ENCODE measurements at regions not wholly inside any gene's neighbourhood (a gene's known extent, or its start where the extent isn't known, plus 50 kb on each side); places are given as distances from the start of the nearest gene placed in this dataset.
"Not testable (repeated sequence)": the region's sequence is repeated elsewhere in the genome, so short reads cannot be mapped to it uniquely, and the experiment has no call there.

DNA sequence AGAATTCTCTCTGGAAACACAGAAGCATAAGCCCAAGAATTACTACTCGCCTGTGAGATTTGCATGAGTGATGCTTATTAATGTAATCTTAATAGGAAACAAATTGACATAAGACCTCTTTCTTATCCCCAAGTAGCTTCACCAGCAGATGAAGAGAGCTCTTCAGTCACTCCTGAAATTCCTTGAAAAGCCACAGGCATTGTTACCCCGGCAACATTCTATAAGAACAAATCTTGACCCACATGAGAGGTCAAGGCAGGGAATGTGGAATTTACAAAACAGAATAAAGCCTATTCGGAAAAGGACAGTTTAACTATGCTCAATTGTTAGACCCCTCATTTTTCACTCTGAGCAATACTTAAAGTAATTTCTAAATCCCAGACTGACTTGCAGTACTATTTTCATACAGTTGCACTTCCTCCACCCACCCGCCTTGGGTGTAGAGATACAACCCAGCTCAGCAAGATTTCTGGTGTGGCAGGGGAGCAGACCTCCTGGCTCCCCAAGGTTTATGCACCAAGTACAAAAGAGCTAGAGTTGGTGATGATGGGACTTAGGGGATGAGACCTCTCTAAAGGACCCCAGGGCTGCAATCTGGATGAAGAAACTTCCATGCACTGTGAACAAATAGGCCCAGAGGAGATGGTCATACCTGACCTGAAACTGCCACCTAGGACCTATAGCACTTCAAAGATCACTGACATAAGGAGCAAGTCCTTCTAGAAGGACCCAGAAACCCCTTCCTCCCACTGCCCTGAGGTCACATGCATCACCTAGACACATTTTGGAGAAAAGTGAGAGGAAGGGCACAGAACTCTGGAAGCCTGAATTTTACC lies 242.1 kb downstream of the ZNF608 start:
- peak; percentile 9 for DNase-seq

DNA sequence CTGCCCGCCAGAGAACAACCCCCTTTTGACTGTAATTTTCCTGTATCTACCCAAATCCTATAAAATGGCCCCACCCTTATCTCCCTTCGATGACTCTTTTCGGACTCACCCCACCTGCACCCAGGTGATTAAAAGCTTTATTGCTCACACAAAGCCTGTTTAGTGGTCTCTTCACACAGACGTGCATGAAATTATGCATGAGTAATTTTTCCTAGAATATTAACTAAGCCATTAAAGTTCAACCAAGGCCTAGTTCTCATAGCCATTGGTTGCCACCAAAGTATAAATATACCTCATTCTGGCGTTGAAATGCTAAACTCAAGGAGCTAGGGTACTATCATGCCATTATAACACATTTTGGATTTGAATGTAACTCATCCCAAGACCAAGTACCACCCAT lies 243.9 kb downstream of the ZNF608 start:
- DNase-seq: no peak

DNA sequence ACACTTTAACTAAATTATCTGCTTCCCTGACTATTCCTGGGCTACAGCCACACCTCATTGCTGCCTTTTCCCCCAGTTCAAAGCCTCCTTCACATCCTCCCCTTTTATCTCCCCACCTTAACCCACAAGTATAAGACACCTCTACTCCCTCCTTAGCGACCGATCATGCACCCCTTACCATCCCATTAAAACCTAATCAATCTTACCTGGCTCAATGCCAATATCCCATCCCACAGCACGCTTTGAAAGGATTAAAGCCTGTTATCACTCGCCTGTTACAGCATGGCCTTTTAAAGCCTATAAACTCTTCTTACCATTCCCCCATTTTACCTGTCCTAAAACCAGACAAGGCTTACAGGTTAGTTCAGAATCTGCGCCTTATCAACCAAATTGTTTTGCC lies 246.6 kb downstream of the ZNF608 start:
- DNase-seq: not testable (repeated sequence)

DNA sequence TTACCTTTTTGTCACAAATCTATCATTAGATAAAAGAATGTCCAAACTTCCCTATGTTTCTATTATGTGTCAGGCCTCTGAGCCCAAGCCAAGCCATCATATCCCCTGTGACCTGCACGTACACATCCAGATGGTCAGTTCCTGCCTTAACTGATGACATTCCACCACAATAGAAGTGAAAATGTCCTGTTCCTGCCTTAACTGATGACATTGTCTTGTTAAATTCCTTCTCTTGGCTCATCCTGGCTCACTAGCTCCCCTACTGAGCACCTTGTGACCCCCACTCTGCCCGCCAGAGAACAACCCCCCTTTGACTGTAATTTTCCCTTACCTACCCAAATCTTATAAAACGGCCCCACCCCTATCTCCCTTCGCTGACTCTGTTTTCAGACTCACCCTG lies 249.5 kb downstream of the ZNF608 start:
- not testable (repeated sequence) for DNase-seq

DNA sequence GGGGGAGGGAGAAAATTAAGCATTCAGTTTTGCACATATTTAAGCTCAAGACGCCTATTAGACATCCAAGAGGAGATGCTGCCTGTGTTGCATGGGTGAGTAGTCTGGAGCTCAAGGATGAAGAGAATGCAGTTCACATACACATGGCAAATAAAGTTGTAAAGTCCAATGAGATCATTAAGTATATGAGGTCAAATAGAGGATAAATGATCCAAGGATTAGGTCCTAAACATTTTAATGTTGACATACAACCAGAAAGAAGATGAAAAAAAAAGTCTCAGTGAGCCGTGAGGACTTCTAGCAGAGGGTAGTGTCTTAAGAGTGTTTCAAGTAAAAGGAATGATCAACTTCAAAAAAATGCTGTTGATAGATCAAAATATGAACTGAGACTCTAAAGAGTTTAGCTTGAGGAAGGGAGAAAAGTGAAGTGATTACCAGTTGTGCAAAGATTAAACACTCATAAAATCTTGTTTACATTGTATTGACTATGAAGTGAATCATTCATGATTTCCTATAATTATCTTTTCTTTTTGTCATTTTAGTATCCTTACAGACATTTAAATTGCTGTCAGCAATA lies 251.8 kb downstream of the ZNF608 start:
- DNase-seq: no peak

DNA sequence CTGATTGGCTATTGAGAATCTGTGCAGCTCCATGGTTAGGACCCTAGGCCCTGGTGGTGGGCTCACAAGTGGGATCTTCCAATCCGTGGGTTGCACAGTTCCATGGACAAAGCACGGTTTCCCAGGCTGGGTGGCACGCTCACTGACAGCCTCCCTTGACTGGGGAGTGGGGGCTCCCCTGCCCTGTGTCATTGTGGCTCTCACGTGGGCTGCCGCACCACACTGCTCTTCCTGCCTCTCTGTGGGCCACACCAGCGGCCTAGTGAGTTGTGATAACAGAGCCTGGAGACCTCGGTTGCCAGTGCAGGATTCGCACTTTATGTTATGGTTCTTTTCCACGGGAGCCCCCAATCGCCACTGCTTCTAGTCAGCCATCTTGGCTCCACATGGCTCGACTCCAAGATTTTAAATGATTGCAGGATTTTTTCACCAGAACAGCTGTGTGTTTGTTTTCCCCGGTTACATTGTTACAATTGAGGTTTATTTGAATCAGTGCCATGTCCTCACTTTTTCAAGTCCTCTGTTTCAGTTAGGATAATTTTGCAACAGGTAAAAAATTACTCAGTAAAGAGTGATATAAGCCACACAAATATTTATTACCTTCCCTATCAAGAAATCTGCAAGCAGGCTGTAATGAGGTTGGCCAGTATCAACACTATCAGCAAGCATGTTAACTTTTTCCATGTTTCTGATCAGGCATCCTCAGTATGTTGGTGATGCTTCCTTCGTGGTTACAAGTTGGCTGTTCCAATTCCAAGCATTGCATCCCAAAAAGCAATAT lies 253.8 kb downstream of the ZNF608 start:
- DNase-seq: no peak

DNA sequence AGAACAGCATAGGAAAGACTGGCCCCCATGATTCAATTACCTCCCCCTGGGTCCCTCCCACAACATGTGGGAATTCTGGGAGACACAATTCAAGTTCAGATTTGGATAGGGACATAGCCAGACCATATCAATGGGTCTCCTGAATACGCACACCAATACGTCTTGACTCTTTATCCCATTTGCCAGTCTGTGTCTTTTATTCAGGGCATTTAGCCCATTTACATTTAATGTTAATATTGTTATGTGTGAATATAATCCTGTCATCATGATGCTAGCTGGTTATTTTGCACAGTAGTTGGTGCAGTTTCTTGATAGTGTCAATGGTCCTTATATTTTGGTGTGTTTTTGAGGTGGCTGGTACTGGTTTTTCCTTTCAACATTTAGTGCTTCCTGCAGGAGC lies 256.1 kb downstream of the ZNF608 start:
- DNase-seq: not testable (repeated sequence)

DNA sequence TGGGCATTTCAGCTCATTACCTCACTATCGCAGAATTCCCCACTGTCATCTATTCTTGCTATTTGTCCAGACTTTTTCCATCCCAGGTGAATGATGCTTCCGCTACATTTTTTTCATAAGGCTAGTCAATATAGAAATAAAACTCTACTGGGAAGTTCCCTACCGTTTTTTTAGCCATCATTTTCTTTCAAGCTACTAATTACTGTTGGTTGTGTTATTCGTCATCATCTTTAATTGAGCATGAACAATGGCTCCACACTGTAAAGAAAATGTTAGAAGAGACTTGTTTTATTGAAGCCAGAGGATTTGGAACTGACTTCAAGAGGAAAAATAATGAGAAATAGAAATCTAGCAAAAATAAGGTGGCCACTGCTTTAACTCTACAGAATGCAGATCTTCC lies 265.0 kb downstream of the ZNF608 start:
- DNase-seq: no peak

DNA sequence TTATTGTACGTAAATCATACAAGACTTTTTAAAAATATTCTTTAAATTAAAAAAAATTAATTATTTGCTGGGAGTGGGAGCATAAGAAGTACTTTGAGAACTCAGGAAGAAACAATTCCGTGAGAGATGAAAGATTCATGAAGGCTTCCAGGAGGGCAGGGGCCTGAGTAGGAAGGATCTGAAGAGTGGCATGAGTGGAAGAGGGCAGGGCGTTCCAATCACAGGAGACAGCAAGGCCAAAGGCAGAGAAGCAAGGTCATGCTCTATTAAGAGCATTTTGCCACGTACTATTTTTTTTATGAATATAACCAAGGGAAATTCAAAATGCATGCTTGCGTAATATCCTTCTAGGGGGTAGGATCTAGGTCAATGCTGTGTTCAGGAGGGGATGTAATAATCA lies 265.5 kb downstream of the ZNF608 start:
- no peak for DNase-seq

DNA sequence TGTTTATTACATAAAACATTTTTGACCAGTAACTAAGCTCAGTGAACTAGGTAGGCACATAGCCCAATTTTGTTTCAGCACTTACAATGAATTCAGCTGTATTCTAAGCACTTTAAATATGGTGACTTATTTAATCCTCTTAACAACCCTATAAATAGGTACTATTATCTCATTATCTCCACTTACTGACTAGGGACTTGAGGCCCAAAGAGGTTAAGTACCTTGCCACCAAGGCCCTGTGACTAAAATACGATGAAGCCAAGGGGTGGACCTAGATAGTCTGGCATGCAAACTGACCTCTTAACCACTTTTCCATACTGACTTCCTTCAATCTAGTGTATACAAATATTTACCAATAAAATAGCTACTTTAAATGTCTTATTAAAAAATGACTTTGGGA lies 266.4 kb downstream of the ZNF608 start:
- DNase-seq: no peak

DNA sequence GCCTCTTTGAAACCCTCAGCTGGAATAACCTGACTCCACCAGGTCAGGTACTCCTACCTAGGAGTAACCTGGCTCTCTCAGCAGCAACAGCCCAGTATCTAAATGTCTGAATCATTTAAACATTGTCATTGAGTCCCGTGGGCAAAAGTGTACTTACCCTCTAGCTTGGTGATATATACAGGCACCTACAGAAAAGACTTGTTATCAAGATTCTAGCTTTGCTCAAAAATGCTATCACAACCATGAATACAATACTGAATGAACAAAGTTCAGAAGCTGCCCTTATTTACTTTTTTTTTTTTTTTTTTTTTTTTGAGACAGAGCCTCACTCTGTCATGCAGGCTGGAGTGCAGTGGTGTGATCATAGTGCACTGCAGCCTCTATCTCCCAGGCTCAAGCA lies 268.2 kb downstream of the ZNF608 start:
- DNase-seq: no peak

DNA sequence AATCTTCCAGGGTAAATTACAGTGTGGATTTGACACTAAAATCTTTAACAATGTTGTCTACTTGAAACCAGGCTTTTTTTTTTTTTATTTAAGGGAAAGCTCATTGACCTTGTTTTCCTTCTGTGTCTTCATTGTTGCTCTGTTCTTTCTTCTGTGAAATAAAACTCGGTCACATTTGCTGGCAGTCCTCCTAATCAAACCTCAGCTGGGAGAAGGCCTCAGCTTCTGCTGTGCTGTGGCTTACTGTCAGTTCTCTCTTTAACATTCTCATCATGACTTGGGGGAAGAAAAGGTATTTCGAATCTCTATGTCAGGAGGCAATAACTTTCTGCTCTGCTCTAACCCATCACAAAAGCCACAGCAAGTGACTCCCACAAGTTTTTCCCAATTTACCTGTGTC lies 268.9 kb downstream of the ZNF608 start:
- no peak for DNase-seq

DNA sequence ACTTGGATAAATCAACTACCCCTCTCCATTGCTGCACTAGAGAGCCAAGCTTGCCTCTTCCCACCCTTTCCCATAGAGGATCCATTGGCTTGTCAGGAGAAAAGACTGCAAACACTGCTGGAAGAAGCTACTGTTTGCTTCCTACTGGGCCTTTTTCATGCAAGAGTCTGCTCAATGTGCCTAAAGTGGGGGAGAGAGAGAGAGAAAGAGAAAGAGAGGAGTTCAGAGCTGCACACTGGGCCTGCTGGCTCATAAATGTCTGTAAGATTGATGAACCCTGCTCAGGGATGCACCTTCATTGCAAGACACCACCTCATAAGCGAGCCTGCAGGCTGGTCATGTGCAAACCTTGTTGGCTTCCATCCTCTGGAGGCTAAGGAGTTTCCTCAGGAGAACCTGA lies 269.4 kb downstream of the ZNF608 start:
- no peak for DNase-seq

DNA sequence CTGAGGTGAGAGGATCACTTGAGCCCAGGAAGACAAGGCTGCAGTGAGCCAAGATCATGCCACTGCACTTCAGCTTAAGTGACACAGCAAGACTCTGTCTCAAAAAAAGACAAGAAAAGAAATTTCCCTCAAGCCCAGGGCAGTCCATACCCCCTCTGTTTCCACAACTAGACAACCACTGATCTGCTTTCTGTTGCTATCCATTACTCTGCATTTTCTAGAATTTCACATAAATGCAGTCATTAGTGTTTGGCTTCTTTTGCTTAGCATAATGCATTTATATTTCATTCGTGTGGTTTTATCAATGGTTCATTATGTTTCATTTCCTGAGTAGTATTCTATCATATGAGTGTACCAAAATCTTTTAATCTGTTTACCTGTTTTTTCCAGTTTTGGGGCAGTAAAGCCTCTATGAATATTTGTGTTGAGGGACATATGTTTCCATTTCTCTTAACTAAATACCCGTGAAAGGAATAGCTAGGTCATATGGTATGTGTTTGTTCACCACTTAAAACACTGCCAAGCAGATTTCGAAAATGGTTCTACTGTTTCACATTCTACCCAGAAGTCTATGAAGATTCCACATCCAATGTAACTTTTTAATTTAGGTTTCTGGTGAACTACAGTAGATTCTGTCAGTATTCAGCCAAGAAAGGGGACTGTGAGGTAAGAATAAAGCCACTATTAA lies 271.8 kb downstream of the ZNF608 start:
- DNase-seq: no peak

DNA sequence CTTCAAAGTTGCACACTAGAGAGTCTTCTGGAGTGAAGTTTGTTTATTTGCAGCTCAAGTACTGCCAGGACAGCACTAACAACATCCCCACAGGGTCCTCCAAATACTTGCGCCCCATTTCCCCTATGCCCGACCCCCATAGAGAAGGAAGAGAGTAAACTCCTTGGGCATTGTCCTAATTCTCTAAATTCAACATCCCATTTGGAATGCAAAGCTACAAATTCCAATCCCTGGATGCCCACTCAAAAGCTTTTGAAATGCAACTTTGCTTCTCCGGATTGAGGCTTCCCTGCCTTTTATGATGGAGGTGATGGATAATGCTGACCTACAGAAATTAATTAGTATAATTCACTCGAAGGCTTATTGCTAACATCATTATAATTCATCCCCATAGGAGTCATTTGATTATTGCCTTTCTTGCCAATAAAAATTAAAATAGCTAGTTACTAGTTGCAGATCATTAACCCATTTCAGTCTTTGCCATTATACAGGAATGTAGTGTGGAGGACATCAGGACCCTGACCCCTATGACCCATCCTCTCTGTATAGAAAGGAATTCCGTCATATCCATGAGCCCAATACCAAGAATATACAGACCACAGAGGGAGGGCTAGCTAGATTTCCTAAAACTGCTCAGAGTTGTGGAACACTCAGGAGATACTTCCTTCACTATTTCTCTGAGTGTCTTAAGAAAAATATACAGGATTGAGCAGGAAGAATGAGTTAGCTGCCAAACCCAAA lies 277.6 kb downstream of the ZNF608 start:
- DNase-seq: no peak

DNA sequence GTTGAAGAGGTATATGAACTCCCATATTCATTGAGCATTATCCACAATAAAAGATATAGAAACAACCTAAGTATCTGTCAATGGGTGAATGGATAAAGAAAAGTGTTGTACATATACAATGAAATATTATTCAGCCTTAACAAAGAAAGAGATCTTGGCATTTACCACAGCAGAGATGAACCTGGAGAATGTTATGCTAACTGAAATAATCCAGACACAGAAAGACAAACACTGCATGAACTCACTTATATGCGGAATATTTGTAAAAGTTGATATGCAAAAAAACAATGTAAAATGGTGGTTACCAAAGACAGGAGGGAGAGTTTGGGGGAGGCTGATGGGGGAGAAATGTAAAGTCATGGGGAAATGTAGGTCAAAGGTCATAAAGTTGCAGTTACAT lies 278.7 kb downstream of the ZNF608 start:
- no peak for DNase-seq

DNA sequence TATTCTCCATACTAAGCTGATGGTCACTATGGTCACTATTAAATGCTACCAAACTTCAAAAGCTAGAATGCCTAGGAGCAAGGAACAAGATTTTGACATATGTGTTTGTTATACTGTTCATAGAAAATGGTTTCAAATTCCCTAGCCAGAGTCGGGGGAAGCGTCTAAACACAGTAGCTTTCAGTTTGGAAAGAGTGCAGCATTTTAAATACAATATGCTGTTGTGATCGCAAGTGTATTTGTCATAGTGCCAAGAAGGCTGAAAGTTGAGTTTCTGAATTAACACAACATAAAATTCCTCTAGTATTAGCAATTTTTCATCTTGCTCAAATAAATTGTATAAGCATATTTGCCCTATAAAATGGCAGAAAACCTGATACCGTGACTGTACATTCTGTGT lies 280.4 kb downstream of the ZNF608 start:
- no peak for DNase-seq

DNA sequence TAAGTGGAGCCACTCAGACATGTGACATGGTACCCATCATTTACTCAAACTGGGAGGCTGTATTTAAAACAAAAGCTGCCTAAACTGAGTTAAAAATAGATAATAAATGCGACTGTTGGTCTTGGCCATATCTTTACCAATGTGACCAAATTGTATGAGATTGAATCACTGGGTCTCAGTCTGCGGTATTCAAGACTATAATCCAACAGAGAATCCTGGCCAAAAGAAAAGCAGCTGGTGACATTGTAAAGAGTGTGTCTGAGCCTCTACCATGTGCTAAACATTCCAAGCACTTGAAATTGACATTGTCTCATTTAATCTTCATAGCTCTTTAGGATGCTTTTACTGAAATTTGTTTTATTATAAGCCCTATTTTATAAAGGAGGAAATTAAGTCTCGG lies 282.6 kb downstream of the ZNF608 start:
- DNase-seq: no peak

DNA sequence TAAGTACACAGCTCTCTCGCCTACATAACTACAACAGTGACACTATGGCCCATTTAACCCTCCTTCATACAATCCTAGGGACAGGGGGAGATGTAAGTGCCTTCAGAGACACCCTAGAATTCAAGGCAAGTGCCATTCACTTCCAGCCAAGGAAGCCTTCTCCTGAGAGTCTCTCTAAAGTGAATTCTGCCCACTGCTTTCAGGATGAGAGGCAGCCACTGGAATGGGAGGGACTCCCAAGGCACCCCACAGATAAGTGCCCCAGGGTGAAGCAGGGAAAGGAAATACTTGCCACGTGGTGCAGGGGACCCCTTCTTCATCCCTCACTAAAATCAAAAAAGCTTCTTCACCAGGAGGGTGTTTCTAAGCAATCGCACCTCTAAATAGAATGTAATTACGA lies 283.7 kb downstream of the ZNF608 start:
- no peak for DNase-seq

DNA sequence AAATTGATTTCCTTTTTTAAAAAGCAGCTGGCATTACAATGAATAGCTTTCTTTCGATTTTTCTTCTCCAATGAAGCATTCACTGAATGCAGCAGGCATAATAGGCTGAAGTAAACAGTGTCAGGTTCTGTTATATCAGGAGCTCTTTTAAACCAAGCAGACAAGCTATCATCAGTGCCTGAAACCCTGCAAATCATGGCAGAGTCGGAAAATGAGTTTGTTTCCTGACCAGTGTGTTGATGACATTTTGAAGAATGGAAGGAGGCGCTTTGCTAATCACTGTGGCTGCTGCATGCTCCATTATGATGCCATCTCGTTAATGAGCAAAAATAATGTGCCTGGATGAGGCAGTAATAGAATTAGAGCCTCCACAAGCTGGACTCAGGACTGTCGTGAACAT lies 284.5 kb downstream of the ZNF608 start:
- no peak for DNase-seq

DNA sequence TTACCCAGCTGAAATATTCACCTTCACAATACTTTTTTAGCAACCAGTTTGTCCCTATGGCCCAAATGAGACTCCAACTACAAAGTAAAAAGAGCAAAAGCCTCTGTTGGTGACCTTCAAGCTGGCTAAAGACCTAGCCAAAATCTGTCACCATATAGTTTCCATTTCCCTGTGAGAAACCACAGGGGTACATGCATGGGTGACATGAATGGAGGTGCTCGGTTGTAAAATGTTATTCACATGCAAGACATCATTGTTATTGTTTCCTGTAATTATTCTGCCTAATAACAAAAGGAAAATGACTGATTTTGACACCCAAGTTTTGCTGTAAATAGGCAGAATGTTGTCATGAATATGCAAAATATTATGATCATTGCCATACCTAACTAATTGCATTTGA lies 285.3 kb downstream of the ZNF608 start:
- DNase-seq: no peak

DNA sequence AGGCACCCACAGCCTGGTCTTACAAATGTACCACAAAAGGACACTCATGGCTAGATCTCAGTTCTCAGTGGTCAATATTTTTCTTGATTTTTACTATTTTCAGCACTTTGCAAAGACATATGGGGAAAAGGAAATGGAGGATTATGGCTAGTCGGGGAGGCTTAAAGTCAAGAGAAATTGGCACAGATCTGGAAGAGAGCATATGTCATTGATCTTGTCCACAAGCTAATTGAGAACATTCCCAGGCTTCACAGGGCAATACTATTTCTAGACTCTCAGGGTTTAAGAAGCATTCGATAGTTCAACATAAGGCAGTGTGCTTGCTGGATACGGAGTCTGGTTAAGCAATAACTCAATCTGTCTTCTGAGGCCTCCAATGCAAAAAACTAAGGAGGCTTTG lies 285.8 kb downstream of the ZNF608 start:
- no peak for DNase-seq

DNA sequence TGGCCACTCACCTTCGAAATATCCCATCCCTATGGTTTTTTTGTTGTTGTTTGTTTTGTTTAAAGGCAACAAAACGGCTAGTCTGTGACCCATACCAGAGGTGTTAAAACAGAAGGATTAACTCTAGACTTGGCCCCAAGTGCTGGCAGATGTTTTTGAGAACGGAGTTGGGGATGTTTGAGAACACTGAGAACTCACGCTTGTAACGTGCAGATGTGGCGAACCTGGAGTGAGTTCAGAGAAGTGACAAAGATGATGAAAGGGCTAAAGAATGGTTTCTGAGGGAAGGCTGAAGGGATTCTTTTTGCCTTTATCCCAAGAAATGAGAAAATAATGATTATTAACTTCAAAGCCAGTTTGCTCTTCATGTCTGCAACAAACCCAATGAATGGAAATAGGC lies 286.5 kb downstream of the ZNF608 start:
- DNase-seq: no peak

Measured in activated CD4-positive, alpha-beta T cell treated with anti-CD3 and anti-CD28 coated beads, Interleukin-10, Interleukin-2, amounts not matched to agents 100 ng/mL and 50 ng/mL, durations not matched to agents 16 hours and 8 hours (primary cell).